LNCaP clone FGC (cell line): ENCODE measurements at regions not wholly inside any gene's neighbourhood (a gene's known extent, or its start where the extent isn't known, plus 50 kb on each side); places are given as distances from the start of the nearest gene placed in this dataset.

Source experiments
- DNase-seq: peaks from one replicate; pipeline ENCODE4 v3.0.0-alpha.2; 2011; ENCODE audit warnings: low read depth
- H3K4me3 ChIP-seq: 2 replicates; pipeline ENCODE4 v1.5.1; 2011; ENCODE audit warnings: mild to moderate bottlenecking, low read depth, low read length, control low read depth
- TF ChIP-seq, protein P1 (sequence below): IDR thresholded peaks from 2 replicates; pipeline ENCODE4 v1.5.1; 2012; ENCODE audit warnings: mild to moderate bottlenecking; ENCODE audit not compliant: control insufficient read depth, insufficient read depth; ENCODE audit errors: extremely low read depth

DNA sequence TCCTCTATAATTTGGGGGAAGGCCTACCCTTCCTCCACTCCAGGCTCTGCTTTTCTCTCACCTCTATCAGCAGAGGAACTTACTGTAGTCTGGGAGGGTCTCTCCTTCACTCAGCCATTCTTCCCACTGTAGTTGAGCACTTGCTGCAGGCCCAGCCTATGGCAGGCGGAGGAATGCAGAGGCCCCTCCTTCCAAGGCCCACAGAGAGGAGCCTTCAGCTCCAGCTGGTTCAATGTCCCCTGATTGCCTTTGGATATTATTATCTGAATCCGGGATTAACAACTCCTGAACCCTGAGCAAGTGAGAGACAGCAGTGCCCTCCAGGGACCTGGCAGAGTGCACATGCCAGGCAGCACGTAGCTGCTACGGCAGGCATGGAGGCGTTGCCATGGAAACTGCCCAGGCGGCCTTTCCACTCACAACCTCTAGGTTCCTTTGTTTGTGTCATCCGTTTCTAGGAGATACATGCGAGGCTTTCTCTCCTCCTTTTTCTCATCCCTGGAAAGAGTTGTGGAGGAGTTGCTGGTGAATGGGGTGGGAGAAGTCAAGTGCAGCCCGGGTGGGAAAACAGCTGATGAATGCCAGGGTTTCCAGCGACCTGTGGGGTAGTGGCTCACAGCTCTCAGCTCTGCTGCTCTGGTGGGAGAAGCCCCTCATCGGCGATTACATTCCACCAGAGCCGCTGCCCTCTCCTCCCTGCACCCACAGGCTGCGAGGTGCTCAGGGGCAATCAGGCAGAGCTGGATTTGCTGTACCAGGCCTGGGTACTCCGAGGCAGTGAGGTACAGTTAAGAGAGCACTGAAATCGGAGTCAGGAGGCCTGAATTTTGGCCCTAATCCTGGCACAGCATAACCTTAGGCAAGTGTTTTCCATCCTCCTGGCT is 55.3 kb upstream of the HK2 start:
- no peak overlapping the region for H3K4me3 ChIP-seq
- TF ChIP-seq, protein P1, sequence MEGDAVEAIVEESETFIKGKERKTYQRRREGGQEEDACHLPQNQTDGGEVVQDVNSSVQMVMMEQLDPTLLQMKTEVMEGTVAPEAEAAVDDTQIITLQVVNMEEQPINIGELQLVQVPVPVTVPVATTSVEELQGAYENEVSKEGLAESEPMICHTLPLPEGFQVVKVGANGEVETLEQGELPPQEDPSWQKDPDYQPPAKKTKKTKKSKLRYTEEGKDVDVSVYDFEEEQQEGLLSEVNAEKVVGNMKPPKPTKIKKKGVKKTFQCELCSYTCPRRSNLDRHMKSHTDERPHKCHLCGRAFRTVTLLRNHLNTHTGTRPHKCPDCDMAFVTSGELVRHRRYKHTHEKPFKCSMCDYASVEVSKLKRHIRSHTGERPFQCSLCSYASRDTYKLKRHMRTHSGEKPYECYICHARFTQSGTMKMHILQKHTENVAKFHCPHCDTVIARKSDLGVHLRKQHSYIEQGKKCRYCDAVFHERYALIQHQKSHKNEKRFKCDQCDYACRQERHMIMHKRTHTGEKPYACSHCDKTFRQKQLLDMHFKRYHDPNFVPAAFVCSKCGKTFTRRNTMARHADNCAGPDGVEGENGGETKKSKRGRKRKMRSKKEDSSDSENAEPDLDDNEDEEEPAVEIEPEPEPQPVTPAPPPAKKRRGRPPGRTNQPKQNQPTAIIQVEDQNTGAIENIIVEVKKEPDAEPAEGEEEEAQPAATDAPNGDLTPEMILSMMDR = no peak
- DNase-seq = no peak

DNA sequence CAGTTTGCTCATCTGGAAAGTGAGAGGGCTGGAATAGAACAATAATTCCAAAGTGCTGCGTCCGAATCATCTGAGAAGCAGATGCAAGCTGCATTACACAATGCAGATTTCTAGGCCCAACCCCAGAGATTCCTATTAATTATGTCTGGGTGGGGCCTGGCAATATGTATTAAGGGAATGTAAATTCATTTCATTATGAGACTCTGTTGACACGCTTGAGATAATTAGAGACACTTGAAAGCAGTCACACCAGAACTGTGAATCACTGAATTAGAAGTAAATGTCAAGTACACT is 54.7 kb upstream of the HK2 start:
- TF ChIP-seq, protein P1 = no peak
- no peak for DNase-seq
- no peak overlapping the region for H3K4me3 ChIP-seq

- H3K4me3 ChIP-seq = no peak overlapping the region
- DNase-seq = no peak
- TF ChIP-seq, protein P1 = no peak
Measured at GRCh38 chr2:74779587-74780135, 54.3 kb upstream of the HK2 start.
